HFF-Myc (cell line): ENCODE measurements at regions not wholly inside any gene's neighbourhood (a gene's known extent, or its start where the extent isn't known, plus 50 kb on each side); places are given as distances from the start of the nearest gene placed in this dataset.

Experiments used
- DNase-seq: peaks from one replicate; pipeline ENCODE4 v3.0.0-alpha.2; 2011; ENCODE audit warnings: low read depth; ENCODE audit errors: extremely low read depth
- H3K4me3 ChIP-seq: replicated peaks from 2 replicates; pipeline ENCODE4 v1.5.1; 2011; ENCODE audit warnings: low read depth, mild to moderate bottlenecking, control low read depth, low read length
- TF ChIP-seq, protein P1 (sequence below): IDR thresholded peaks from 2 replicates; pipeline ENCODE4 v1.5.1; 2012; ENCODE audit warnings: mild to moderate bottlenecking, low read depth, low read length, control low read depth; ENCODE audit errors: missing control alignments

GRCh38 chr1:214831956-214832355, 229.0 kb downstream of the CENPF start:
- DNase-seq, result no peak
- TF ChIP-seq, protein P1, sequence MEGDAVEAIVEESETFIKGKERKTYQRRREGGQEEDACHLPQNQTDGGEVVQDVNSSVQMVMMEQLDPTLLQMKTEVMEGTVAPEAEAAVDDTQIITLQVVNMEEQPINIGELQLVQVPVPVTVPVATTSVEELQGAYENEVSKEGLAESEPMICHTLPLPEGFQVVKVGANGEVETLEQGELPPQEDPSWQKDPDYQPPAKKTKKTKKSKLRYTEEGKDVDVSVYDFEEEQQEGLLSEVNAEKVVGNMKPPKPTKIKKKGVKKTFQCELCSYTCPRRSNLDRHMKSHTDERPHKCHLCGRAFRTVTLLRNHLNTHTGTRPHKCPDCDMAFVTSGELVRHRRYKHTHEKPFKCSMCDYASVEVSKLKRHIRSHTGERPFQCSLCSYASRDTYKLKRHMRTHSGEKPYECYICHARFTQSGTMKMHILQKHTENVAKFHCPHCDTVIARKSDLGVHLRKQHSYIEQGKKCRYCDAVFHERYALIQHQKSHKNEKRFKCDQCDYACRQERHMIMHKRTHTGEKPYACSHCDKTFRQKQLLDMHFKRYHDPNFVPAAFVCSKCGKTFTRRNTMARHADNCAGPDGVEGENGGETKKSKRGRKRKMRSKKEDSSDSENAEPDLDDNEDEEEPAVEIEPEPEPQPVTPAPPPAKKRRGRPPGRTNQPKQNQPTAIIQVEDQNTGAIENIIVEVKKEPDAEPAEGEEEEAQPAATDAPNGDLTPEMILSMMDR, result no peak
- H3K4me3 ChIP-seq, result no peak overlapping the region

GRCh38 chr1:214833178-214833756, 230.3 kb downstream of the CENPF start:
- H3K4me3 ChIP-seq, result no peak overlapping the region
- DNase-seq, result no peak
- TF ChIP-seq, protein P1, result no peak

GRCh38 chr1:214837376-214837775, 234.4 kb downstream of the CENPF start:
- no peak for DNase-seq
- no peak overlapping the region for H3K4me3 ChIP-seq
- TF ChIP-seq, protein P1, result no peak

DNA sequence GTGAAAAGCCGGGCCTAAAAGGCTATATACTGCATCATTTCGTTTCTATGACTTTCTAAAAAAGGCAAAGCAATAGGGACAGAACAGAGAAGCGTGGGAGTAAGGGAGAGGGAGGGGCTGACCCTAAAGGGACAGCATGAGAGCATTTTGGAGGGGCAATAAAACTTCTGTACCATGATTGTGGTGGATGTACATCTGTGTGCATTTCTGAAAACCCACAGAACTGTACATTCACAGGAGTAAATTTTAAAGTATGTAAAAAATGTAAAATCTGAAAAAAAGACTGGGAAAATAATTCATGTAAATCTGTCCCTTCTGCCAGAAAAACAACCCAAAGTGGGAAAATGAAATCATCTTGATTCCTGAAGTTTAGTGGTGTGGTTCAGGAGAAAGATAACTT, 235.4 kb downstream of the CENPF start:
- H3K4me3 ChIP-seq, result no peak overlapping the region
- TF ChIP-seq, protein P1, result no peak
- DNase-seq, result no peak

DNA sequence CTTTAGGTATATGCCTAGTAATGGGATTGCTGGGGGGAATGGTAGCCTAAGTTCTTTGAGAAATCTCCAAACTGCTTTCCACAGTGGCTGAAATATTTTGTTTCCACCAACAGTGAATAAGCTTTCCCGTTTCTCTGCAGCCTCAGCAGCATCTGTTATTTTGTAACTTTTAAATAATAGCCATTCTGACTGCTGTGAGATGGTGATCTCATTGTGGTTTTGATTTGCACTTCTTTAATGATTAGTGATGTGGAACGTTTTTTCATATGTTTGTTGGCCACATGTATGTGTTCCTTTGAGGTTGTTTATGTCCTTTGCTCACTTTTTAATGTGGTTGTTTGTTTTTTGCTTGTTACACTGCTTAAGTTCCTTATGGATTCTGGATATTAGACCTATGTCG, 237.4 kb downstream of the CENPF start:
- DNase-seq, result no peak
- no peak overlapping the region for H3K4me3 ChIP-seq
- TF ChIP-seq, protein P1, result no peak

- no peak for DNase-seq
- H3K4me3 ChIP-seq, result no peak overlapping the region
- TF ChIP-seq, protein P1, result no peak
These were observed 239.7 kb upstream of the KCNK2 start for GRCh38 chr1:214842856-214843255.

- TF ChIP-seq, protein P1, result no peak
- DNase-seq, result no peak
These were observed 239.3 kb upstream of the KCNK2 start for GRCh38 chr1:214843281-214843680.

More at GRCh38 chr1:214843281-214843680, 239.3 kb upstream of the KCNK2 start:
- H3K4me3 ChIP-seq, result no peak overlapping the region
